Naive thymus-derived CD8-positive, alpha-beta T cell (primary cell): ENCODE measurements at regions not wholly inside any gene's neighbourhood (a gene's known extent, or its start where the extent isn't known, plus 50 kb on each side); places are given as distances from the start of the nearest gene placed in this dataset.
"Not testable (repeated sequence)": the region's sequence is repeated elsewhere in the genome, so short reads cannot be mapped to it uniquely, and the experiment has no call there.

Experiments used
- ATAC-seq, 2 donors: fragments of 150-1000 bp; cut with Tn5 transposase in 1 of 2; sonication (Bioruptor Pico), chemical (Tn5 transposase) in 1 of 2; 1 replicate in 1 of 2; 2 replicates in 1 of 2; pipeline ENCODE4 v1.10.0; 2021; ENCODE audit warnings: mild to moderate bottlenecking in 2 of 2, moderate library complexity in 2 of 2
- POLR2A ChIA-PET: fragments of 350-600 bp; sonication (Branson Sonifier 250); formaldehyde crosslinking; loops from one replicate; lab custom pipeline; 2021; ENCODE audit warnings: antibody characterized with exemption; lab: Charles Lee
- DNase-seq, 10 donors: peaks; one replicate each; pipeline versions ENCODE4 v3.0.0 to v3.0.0-alpha.2; 2020 to 2022
- H3K27ac Mint-ChIP-seq, 10 donors: one replicate each; pipeline ENCODE4 v1.8.0; 2020 to 2022; ENCODE audit warnings: mild to moderate bottlenecking in 10 of 10, mixed read lengths in 10 of 10, moderate library complexity in 4 of 10, inconsistent platforms in 1 of 10
- H3K27me3 Mint-ChIP-seq, 5 donors: one replicate each; pipeline ENCODE4 v1.8.0; 2021 to 2022; ENCODE audit warnings: mixed read lengths in 5 of 5
- H3K36me3 Mint-ChIP-seq, 3 donors: one replicate each; pipeline ENCODE4 v1.8.0; 2020 to 2022; ENCODE audit warnings: mixed read lengths in 3 of 3, mild to moderate bottlenecking in 2 of 3, inconsistent platforms in 1 of 3
- H3K4me1 Mint-ChIP-seq, 4 donors: one replicate each; pipeline ENCODE4 v1.8.0; 2021 to 2022; ENCODE audit warnings: mixed read lengths in 4 of 4
- H3K4me3 Mint-ChIP-seq, 10 donors: one replicate each; pipeline ENCODE4 v1.8.0; 2020 to 2022; ENCODE audit warnings: mild to moderate bottlenecking in 10 of 10, mixed read lengths in 10 of 10, moderate library complexity in 6 of 10, inconsistent platforms in 1 of 10
- H3K9me3 Mint-ChIP-seq, 9 donors: one replicate each; pipeline ENCODE4 v1.8.0; 2020 to 2022; ENCODE audit warnings: mixed read lengths in 9 of 9, mild to moderate bottlenecking in 3 of 9, inconsistent platforms in 1 of 9, moderate library complexity in 1 of 9

DNA sequence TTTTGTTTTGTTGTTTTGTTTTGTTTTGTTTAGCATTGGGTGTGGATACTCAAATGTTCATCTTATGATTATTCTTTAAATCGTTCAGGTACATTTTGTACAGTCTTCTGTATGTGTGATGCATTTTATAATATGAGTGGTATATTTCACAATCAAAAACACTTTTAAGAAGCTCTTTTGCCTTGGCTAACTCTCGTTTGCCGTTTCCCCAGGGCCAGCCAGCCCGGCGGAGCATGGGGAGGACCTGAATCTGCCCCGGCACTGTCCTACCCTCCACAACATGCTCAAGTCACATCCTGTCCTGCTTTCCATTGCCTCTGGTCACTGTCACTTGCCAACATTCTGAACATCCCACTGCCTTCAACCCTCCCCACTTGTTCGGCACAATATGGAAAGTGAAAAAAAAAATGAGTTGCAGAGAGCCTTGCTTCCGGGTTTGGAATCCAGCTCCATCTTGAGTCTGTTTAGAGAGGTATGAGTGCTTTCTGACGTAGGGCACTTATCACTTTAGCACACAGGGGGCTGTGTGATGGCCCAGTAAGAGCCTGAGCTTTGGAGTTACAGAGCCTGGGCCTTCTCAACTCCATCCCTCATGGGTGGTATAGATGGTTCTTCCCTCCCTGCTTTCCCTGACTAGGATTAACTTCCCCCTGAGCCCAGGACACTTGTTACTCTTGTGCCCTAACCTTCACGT lies 109.6 kb upstream of the PLGLB2 start:
- H3K4me1 Mint-ChIP-seq, H3K27me3 Mint-ChIP-seq, DNase-seq, ATAC-seq, H3K27ac Mint-ChIP-seq, POLR2A ChIA-PET, H3K36me3 Mint-ChIP-seq, H3K9me3 Mint-ChIP-seq, H3K4me3 Mint-ChIP-seq: not testable (repeated sequence)

DNA sequence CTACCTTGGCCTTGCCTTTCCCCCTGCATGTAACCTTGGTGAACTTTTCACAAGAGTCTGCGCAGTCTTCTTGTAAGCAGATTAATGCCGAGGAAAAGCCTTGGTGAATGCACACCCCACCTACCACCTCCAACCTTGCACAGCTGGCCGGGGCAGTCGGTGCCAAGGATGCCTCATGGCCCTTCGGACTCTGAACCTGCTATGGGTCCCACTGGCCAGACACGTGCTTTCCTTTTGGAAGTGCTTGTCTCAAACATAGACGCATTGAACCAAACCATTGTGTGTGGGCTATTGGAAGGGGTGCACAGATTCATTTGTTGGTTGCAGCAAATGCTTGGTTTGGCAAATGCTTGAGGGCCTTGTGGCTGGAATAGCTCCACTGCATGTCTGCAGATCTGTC lies 109.0 kb upstream of the PLGLB2 start:
- H3K4me1 Mint-ChIP-seq, H3K27ac Mint-ChIP-seq, H3K9me3 Mint-ChIP-seq, H3K27me3 Mint-ChIP-seq, H3K36me3 Mint-ChIP-seq, H3K4me3 Mint-ChIP-seq, ATAC-seq, DNase-seq, POLR2A ChIA-PET: not testable (repeated sequence)

DNA sequence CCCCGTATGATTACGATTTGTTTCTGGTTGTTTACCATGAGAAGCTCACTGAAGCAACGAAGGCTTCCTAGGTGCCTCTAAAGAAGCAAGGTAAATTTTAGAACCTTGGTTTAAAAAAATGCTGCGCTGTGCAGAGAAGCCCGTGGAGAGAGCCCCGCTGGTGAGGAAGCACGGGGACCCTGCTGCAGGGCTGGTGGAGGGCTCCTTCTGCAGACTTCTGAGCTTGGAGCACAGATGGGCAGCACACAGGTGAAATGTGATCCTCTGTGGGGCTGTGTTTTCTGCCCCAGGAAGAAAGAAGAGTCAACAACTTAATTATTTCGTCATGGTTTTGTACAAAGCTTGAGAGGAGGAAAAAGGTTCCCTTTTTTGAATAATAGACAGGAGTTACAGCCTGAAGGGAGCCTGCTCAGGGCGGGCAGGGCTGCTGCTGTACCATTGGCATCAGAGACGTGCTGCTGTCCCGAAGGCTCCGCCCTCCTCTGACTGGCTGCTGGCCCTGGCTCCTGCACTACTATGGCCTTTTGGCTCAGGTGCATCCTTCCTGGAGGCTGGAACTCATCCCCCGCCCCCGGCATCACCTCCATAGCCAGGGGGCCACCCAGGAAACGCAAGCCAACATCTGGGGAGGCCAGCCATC lies 108.0 kb upstream of the PLGLB2 start:
- H3K9me3 Mint-ChIP-seq, H3K27ac Mint-ChIP-seq, H3K36me3 Mint-ChIP-seq, H3K27me3 Mint-ChIP-seq, DNase-seq, ATAC-seq, POLR2A ChIA-PET, H3K4me1 Mint-ChIP-seq, H3K4me3 Mint-ChIP-seq: not testable (repeated sequence)

DNA sequence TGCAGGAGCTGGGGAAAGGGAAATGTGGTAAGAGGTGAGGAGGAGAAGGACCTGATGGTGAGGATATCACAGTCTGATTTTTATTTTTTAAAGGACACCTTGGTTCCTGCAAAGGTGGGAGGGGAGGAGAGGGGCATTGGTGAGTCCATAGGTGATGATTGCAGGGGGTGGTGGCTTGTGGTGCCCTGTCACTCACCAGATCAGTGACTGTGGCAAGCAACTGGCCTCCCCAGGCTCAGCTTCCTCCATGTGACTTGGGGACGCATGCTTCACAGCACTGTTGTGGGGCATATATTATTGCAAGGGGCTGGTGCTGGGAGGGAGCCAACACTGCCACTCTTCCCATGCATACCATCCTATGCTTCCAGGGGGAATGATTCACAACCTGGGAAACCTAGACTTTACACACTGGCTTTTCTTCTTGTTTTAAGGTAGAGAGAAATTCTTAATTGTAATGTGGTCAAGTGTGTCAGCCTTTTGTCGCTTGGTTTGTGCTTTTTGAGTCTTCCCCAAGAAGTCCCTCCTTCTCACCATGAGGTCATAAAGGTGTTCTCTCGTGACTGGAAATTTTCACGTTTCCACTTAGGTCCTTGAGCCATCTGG lies 106.8 kb upstream of the PLGLB2 start:
- H3K27ac Mint-ChIP-seq = peak overlapping the region in 1 of 10 donors; percentile 27
- H3K9me3 Mint-ChIP-seq, H3K36me3 Mint-ChIP-seq, H3K4me1 Mint-ChIP-seq, DNase-seq, H3K4me3 Mint-ChIP-seq, H3K27me3 Mint-ChIP-seq, ATAC-seq, POLR2A ChIA-PET: not testable (repeated sequence)

DNA sequence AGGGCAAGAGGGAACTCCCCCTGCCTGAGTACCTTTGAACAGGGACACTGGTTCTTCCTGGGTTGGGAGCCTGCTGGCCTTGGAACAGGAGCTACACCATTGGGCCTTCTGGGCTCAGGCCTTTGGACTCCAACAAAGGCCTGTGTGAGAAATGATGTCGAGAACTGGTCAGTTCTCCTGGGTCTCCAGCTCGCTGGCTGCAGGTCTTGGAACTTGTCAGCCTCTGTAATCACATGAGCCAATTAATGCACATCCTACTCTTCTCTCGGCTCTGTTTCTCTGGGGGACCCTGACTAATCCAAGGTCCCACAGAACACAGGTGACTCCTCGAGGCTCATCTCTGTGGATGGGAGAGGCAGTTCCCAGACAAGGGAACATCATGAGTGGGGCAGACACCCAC lies 104.7 kb upstream of the PLGLB2 start:
- H3K27ac Mint-ChIP-seq, H3K9me3 Mint-ChIP-seq, POLR2A ChIA-PET, H3K4me3 Mint-ChIP-seq, H3K27me3 Mint-ChIP-seq, ATAC-seq, H3K4me1 Mint-ChIP-seq, DNase-seq, H3K36me3 Mint-ChIP-seq: not testable (repeated sequence)

DNA sequence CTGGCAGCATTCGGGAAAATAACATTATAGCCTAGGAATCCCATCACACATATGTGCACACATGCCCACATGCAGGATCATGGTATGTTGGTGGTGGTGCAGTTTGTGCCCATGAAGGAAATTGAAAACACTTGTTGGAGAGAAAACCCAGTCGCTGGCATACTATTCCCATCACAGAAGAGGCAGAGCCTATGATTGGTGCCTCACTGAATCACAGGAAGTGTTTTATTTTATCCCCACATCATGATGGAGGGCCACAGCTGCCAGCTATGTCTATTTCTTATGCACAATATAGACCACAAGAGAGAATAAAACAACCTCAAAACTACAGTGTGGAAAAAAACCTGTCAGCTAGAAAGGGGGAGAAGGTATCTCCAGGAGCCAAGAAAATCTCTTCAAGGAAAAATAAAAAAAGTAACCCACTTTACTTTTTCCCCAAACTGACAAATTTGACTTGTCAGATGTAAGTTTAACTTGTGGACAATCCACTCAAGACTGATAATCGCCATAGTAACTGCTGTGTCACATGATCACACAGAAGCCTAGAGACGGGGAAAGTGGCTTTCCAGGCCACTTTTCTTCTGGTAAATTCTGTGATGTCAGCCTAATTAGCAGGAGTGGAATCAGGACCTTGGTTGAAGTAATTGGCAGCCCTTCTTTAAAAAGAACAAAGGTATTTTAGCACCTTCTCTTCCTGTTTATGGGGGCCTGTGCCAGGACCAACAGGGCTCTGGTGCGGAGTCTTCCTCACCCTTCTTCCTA lies 100.0 kb upstream of the PLGLB2 start:
- H3K9me3 Mint-ChIP-seq, H3K36me3 Mint-ChIP-seq, H3K4me1 Mint-ChIP-seq, H3K27me3 Mint-ChIP-seq, H3K4me3 Mint-ChIP-seq, H3K27ac Mint-ChIP-seq, DNase-seq, POLR2A ChIA-PET: not testable (repeated sequence)
- peak in 1 of 2 donors; percentile 48 for ATAC-seq

DNA sequence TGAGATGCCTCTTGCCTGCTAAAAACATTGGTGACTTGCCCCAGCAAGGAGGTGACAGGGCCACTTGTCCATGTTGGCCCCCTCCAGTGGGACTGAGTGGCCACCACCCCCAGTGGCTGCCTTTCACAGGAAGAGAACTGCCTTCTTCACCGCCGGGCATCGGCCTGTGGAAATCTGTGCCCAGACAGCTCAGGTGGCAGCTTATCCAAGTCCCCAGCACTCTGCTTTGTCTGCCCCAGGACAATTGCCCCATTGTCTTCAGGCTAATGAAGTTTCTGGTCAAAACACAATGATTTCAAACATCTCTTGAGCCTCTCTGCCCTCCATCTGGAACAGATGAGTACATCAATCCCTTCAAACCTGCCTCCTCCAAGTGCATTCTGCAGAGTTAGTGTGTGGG lies 99.1 kb upstream of the PLGLB2 start:
- H3K4me1 Mint-ChIP-seq, H3K36me3 Mint-ChIP-seq, H3K27ac Mint-ChIP-seq, ATAC-seq, POLR2A ChIA-PET, H3K4me3 Mint-ChIP-seq, DNase-seq, H3K9me3 Mint-ChIP-seq, H3K27me3 Mint-ChIP-seq: not testable (repeated sequence)

DNA sequence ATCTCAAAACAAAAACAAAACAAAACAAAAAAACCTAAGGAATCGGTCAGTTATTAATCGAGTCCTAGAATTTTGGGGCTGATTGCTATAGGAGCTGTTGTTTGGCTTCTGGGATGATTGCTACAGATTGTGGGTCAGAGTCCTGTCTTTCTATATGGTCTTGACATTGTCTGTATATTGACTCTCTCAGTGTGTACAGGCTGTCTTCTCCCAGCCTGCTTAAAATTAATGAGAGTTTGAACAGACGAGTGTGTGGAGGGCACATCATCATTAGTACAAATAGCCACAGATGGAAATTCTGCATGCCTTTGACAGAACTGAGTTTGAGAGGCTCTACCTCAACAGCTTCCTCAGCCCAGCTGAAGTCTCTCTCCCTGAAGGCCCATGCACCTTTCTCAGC lies 98.0 kb upstream of the PLGLB2 start:
- DNase-seq, POLR2A ChIA-PET, H3K9me3 Mint-ChIP-seq, H3K27me3 Mint-ChIP-seq, ATAC-seq, H3K36me3 Mint-ChIP-seq, H3K4me1 Mint-ChIP-seq, H3K27ac Mint-ChIP-seq, H3K4me3 Mint-ChIP-seq: not testable (repeated sequence)

DNA sequence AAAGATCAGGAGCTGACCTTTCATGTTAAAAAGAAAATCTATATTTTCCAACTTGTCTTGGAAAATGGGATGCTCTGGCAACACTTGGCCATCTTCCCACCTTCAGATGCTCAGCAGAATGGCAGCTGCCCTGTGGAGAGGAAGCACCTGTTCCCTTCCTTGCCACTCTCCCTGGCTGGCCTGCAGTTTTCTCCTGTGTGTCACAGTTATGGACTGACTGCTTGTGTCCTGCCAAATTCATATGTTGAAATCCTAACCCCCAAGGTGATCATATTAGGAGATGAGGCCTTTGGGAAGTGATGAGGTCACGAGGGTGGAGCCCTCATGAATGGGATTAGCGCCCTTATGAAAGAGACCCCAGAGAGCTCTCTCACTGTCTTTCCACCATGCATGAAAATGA lies 97.0 kb upstream of the PLGLB2 start:
- H3K9me3 Mint-ChIP-seq, H3K36me3 Mint-ChIP-seq, H3K27ac Mint-ChIP-seq, DNase-seq, POLR2A ChIA-PET, H3K27me3 Mint-ChIP-seq, ATAC-seq, H3K4me3 Mint-ChIP-seq, H3K4me1 Mint-ChIP-seq: not testable (repeated sequence)

DNA sequence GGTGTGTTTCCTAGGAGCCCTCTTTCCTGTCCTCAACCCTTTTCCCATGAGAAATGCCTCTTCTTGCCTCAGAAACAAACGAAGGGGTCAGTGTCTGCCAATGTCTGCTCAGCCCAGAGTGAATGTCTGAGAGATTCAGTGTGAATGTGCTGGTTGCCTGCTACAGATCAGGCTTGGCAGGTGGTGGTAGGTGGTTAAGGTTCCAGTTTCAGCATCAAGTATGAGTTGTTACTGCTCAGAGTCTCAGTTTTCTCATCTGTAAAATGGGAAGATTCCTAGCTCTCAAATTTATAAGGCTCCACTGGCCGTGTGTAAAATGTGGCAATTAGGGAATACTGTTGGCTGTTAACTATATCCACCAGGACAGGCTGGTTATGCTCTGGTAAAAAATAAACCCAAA lies 96.3 kb upstream of the PLGLB2 start:
- H3K27me3 Mint-ChIP-seq, H3K4me1 Mint-ChIP-seq, H3K36me3 Mint-ChIP-seq, H3K4me3 Mint-ChIP-seq, H3K27ac Mint-ChIP-seq, POLR2A ChIA-PET, H3K9me3 Mint-ChIP-seq, DNase-seq, ATAC-seq: not testable (repeated sequence)

DNA sequence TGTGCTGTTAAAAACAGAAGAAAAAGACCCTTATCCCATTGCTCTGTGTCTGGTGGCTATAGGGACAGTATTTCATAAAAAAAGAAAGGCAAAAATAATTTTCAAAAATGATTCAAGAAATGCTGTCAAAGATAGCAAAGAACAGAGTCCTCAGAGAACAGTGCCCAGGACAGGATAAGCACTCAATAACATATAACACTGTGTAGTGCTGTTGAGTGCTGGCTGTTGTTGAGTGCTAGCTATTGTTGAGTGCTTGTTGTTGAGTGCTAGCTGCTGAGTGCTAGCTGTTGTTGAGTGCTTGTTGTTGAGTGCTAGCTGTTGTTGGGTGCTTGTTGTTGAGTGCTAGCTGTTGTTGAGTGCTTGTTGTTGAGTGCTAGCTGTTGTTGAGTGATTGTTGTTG lies 94.5 kb upstream of the PLGLB2 start:
- H3K9me3 Mint-ChIP-seq, DNase-seq, H3K27me3 Mint-ChIP-seq, POLR2A ChIA-PET, H3K36me3 Mint-ChIP-seq, H3K4me3 Mint-ChIP-seq, H3K27ac Mint-ChIP-seq, H3K4me1 Mint-ChIP-seq, ATAC-seq: not testable (repeated sequence)

DNA sequence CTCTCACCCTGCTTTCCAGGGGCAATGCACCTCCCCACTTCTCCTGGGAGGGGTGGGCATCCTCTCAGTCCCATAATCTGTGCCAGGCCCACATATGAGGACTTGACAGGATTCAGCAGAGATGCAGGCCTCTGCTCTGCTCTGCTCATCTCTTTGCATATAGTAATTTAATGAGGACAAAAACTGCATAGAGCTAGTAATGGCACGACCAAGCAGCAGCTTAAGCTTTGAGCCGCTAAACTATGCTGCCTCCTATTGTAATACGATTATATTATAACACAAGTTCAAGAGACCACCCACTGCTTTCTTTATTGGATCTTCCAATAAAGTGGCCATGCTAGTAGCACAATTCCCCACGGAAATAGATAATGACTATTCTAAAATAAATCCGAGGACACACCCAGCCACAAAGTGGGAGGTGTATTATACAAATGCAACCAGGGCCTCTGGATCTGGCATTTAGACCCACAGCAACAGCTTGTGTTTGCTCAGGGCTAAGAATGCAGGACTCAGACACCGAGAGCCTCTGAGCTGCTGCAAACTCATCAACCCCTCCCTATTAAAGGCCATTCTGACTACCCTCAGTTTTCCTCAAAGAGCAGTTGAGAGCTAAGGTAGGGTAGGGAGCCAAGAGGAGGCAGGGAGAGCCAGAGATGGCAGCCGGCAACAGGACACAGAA lies 93.6 kb upstream of the PLGLB2 start:
- H3K9me3 Mint-ChIP-seq, H3K4me1 Mint-ChIP-seq, ATAC-seq, POLR2A ChIA-PET, H3K36me3 Mint-ChIP-seq, H3K27me3 Mint-ChIP-seq, H3K27ac Mint-ChIP-seq, DNase-seq, H3K4me3 Mint-ChIP-seq: not testable (repeated sequence)

DNA sequence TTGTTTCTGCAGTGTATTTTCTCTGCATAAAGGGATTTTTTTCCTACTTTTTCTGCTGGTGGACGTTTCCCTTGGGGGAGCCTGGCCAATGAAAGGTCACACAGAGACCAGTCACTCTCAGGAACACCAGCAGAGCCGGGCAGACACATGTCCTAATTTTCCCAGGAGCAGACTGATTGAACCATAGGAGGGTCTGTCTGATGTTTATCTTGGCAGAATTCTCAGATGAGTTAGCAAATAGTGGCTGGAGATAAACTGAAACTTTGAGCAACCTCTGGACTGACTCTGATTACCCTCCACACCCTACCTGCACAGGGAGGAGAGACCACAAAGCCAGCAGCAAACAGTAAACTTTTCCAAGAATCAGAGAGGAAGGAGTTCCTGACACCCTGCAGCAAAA lies 90.0 kb upstream of the PLGLB2 start:
- H3K4me3 Mint-ChIP-seq, H3K36me3 Mint-ChIP-seq, H3K27me3 Mint-ChIP-seq, ATAC-seq, H3K27ac Mint-ChIP-seq, H3K4me1 Mint-ChIP-seq, POLR2A ChIA-PET, DNase-seq, H3K9me3 Mint-ChIP-seq: not testable (repeated sequence)
